GM23338 (cell line): ENCODE measurements at regions not wholly inside any gene's neighbourhood (a gene's known extent, or its start where the extent isn't known, plus 50 kb on each side); places are given as distances from the start of the nearest gene placed in this dataset.

Experiments used
- ATAC-seq: fragments of 200-7000 bp; cut with Tn5 transposase; 3 replicates; pipeline ENCODE4 v1.9.1; 2020
- DNase-seq: peaks from one replicate; pipeline ENCODE4 v3.0.0-alpha.2; 2015; ENCODE audit warnings: low spot score
- H2AFZ ChIP-seq: fragments of 200-600 bp; sonication (generic); 2 replicates; pipeline ENCODE4 v1.8.0; 2016; ENCODE audit warnings: antibody characterized with exemption, mild to moderate bottlenecking, moderate library complexity
- H3F3A ChIP-seq: fragments of 200-600 bp; sonication (generic); replicated peaks from 2 replicates; pipeline ENCODE4 v1.8.0; 2017; ENCODE audit warnings: antibody characterized with exemption, mixed run types, low read depth
- H3K27ac ChIP-seq: fragments of 200-600 bp; sonication (generic); 2 replicates; pipeline ENCODE4 v1.6.1; 2016; ENCODE audit warnings: low read depth
- H3K27me3 ChIP-seq: fragments of 200-600 bp; sonication (generic); 2 replicates; pipeline ENCODE4 v1.8.0; 2016; ENCODE audit warnings: mild to moderate bottlenecking, mixed run types, moderate library complexity; ENCODE audit not compliant: insufficient read depth
- H3K36me3 ChIP-seq: fragments of 200-600 bp; sonication (generic); 2 replicates; pipeline ENCODE4 v1.8.0; 2016; ENCODE audit warnings: mild to moderate bottlenecking; ENCODE audit not compliant: insufficient read depth
- H3K4me1 ChIP-seq: fragments of 200-600 bp; sonication (generic); 2 replicates; pipeline ENCODE4 v1.8.0; 2016; ENCODE audit warnings: mild to moderate bottlenecking, moderate library complexity; ENCODE audit not compliant: insufficient read depth
- H3K4me2 ChIP-seq: fragments of 200-600 bp; sonication (generic); 2 replicates; pipeline ENCODE4 v1.7.1; 2017; ENCODE audit warnings: mixed run types
- H3K4me3 ChIP-seq: fragments of 200-600 bp; sonication (generic); 2 replicates; pipeline ENCODE4 v1.6.1; 2016; ENCODE audit warnings: mixed run types
- H3K79me2 ChIP-seq: fragments of 200-600 bp; sonication (generic); replicated peaks from 2 replicates; pipeline ENCODE4 v1.8.0; 2017; ENCODE audit warnings: mild to moderate bottlenecking; ENCODE audit not compliant: insufficient read depth
- H3K9me2 ChIP-seq: fragments of 200-600 bp; sonication (generic); 2 replicates; pipeline ENCODE4 v1.8.0; 2017; ENCODE audit not compliant: insufficient read depth
- H4K20me1 ChIP-seq: fragments of 200-600 bp; sonication (generic); replicated peaks from 2 replicates; pipeline ENCODE4 v1.8.0; 2017; ENCODE audit warnings: mild to moderate bottlenecking; ENCODE audit not compliant: insufficient read depth
- H3K27ac Mint-ChIP-seq: 2 replicates; pipeline ENCODE4 v1.8.0; 2020; ENCODE audit warnings: inconsistent platforms, mild to moderate bottlenecking, moderate library complexity, mixed read lengths
- H3K27me3 Mint-ChIP-seq: 3 replicates; pipeline ENCODE4 v1.8.0; 2022; ENCODE audit warnings: low read depth, mild to moderate bottlenecking, moderate library complexity, mixed read lengths, inconsistent platforms; ENCODE audit not compliant: insufficient read depth, poor library complexity
- H3K36me3 Mint-ChIP-seq: 3 replicates; pipeline ENCODE4 v1.8.0; 2021; ENCODE audit warnings: low read depth, mild to moderate bottlenecking, inconsistent platforms, moderate library complexity, mixed read lengths
- H3K4me1 Mint-ChIP-seq: 3 replicates; pipeline ENCODE4 v1.8.0; 2020; ENCODE audit warnings: mild to moderate bottlenecking, inconsistent platforms, mixed read lengths
- H3K4me3 Mint-ChIP-seq: 3 replicates; pipeline ENCODE4 v1.8.0; 2021; ENCODE audit warnings: moderate library complexity, mild to moderate bottlenecking, inconsistent platforms, mixed read lengths
- H3K9me3 Mint-ChIP-seq: 3 replicates; pipeline ENCODE4 v1.8.0; 2020; ENCODE audit warnings: moderate library complexity, mild to moderate bottlenecking, inconsistent platforms, mixed read lengths
- CREB1 ChIP-seq: fragments of 250-450 bp; sonication (Bioruptor Pico); IDR thresholded peaks from 2 replicates; pipeline ENCODE4 v1.5.0; 2020; ENCODE audit warnings: low read depth, mild to moderate bottlenecking, moderate library complexity
- CTCF ChIP-seq, 2 experiments: fragments of 200-600 bp in 1 of 2; sonication (generic) in 1 of 2; conservative IDR thresholded peaks; 2 replicates each; pipeline versions ENCODE4 v1.5.1 to v1.6.1; 2016 to 2017; ENCODE audit warnings: antibody characterized with exemption in 2 of 2, low read depth in 2 of 2, mild to moderate bottlenecking in 2 of 2, moderate library complexity in 1 of 2
- ETS1 ChIP-seq: IDR thresholded peaks from 2 replicates; pipeline ENCODE4 v1.6.1; 2016; ENCODE audit warnings: antibody characterized with exemption
- EZH2 ChIP-seq: fragments of 200-600 bp; sonication (generic); IDR thresholded peaks from one replicate; pipeline ENCODE4 v1.8.0; 2017; ENCODE audit warnings: antibody characterized with exemption, mild to moderate bottlenecking, low read depth; ENCODE audit not compliant: unreplicated experiment
- EZH2phosphoT487 ChIP-seq: fragments of 200-600 bp; sonication (generic); IDR thresholded peaks from one replicate; pipeline ENCODE4 v1.8.1; 2018; ENCODE audit warnings: antibody characterized with exemption; ENCODE audit not compliant: unreplicated experiment
- JUNB ChIP-seq: IDR thresholded peaks from one replicate; pipeline ENCODE4 v1.6.1; 2016; ENCODE audit warnings: antibody characterized with exemption; ENCODE audit not compliant: unreplicated experiment
- NANOG ChIP-seq: IDR thresholded peaks from 2 replicates; pipeline ENCODE4 v1.6.1; 2016; ENCODE audit warnings: antibody characterized with exemption, borderline replicate concordance
- POLR2AphosphoS5 ChIP-seq: IDR thresholded peaks from 2 replicates; pipeline ENCODE4 v1.6.1; 2016; ENCODE audit warnings: antibody characterized with exemption, low read depth
- REST ChIP-seq: IDR thresholded peaks from one replicate; pipeline ENCODE4 v1.6.1; 2018; ENCODE audit warnings: antibody characterized with exemption; ENCODE audit not compliant: unreplicated experiment
- STAT1 ChIP-seq: IDR thresholded peaks from one replicate; pipeline ENCODE4 v1.6.1; 2016; ENCODE audit warnings: antibody characterized with exemption; ENCODE audit not compliant: unreplicated experiment
- ZNF114 ChIP-seq: fragments of 250-450 bp; sonication (Bioruptor Pico); IDR thresholded peaks from 2 replicates; pipeline ENCODE4 v1.5.0; 2020; ENCODE audit warnings: mild to moderate bottlenecking, moderate library complexity
- ZNF331 ChIP-seq: fragments of 250-450 bp; sonication (Bioruptor Pico); IDR thresholded peaks from 2 replicates; pipeline ENCODE4 v1.5.0; 2020; ENCODE audit warnings: low read depth, mild to moderate bottlenecking, moderate library complexity
- ZNF462 ChIP-seq: fragments of 250-450 bp; sonication (Bioruptor Pico); IDR thresholded peaks from 2 replicates; pipeline ENCODE4 v1.5.0; 2020; ENCODE audit warnings: mild to moderate bottlenecking, moderate library complexity

- H3K79me2 ChIP-seq: no peaks in the 10 kb centered on the region
- peaks cover 23% of the 10 kb centered on the region for H3K36me3 Mint-ChIP-seq
These were observed 891.2 kb downstream of the C6orf118 start for GRCh38 chr6:164418262-164418588.

More at GRCh38 chr6:164418262-164418588, 891.2 kb downstream of the C6orf118 start:
- Histone ChIP-seq H3K4me3 (no peak overlapping the region), H3K27me3 (no peaks in the 10 kb centered on the region), H3K27ac (no peak overlapping the region), H3K9me2 (peaks cover 5% of the 10 kb centered on the region; the same call in 1 of the 2 replicates), H3K4me2 (no peak overlapping the region), H4K20me1 (no peaks in the 10 kb centered on the region), H3K4me1 (peaks cover 8% of the 10 kb centered on the region; the same call in 1 of the 2 replicates), H3F3A (no peaks in the 10 kb centered on the region), H3K36me3 (peaks cover 10% of the 10 kb centered on the region), H2AFZ (no peak overlapping the region)
- peaks cover 3% of the 10 kb centered on the region for H3K27me3 Mint-ChIP-seq
- TF ChIP-seq STAT1 (no peak), NANOG (no peak), EZH2 (no peak), JUNB (no peak), ETS1 (no peak), CREB1 (no peak), ZNF462 (no peak), ZNF114 (no peak), ZNF331 (CRISPR knock-in tag) (no peak), EZH2phosphoT487 (no peak), POLR2AphosphoS5 (no peak), CTCF (conservative IDR thresholded peaks at IDR 0.05; ENCODE audit: low read depth in 2 of 2) (no peak), REST (no peak)
- ATAC-seq (no peak), DNase-seq (no peak)
- H3K4me3 Mint-ChIP-seq: no peak overlapping the region
- H3K9me3 Mint-ChIP-seq: peaks cover 26% of the 10 kb centered on the region
- H3K27ac Mint-ChIP-seq: no peak overlapping the region
- H3K4me1 Mint-ChIP-seq: peaks cover 18% of the 10 kb centered on the region
